ENCODE measurements at regions not wholly inside any gene's neighbourhood (a gene's known extent, or its start where the extent isn't known, plus 50 kb on each side); places are given as distances from the start of the nearest gene placed in this dataset.

DNA sequence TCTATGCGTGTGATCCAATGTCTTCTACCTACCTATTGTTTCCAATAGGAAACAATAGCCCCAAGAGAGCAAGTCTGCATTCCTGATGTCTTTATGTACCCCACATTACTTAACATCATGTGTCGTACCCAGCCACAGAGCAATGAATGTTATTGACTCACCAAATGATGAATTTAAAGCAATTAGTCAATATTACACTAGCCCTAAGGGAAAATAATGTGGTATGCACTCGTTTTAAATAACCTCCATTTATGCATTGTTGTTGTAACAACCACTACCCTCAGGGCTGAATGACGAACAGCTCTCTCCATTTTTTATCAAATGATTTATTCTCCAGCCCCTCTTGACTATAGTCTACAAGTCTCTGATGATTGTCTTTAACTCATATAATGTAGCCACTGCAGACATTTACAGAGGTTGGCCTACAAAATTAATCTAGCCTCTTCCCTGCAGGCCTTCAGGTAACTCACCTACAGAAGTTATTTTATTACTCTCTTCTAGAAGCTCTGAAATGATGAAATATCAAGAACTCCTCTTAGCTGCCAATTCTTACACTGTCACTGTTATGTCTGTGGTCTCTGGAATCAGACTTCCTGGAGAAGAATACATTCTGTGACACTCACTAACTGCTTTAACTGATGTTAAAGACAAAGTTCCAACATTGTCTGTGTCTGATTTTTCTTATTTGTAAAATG lies 601.7 kb upstream of the GRIA3 start:
- no peak for TF ChIP-seq BRD9 (IDR thresholded peaks at IDR 0.05; ENCODE audit: low read depth, partially characterized antibody)
- TF ChIP-seq, protein P1, sequence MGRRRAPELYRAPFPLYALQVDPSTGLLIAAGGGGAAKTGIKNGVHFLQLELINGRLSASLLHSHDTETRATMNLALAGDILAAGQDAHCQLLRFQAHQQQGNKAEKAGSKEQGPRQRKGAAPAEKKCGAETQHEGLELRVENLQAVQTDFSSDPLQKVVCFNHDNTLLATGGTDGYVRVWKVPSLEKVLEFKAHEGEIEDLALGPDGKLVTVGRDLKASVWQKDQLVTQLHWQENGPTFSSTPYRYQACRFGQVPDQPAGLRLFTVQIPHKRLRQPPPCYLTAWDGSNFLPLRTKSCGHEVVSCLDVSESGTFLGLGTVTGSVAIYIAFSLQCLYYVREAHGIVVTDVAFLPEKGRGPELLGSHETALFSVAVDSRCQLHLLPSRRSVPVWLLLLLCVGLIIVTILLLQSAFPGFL (CRISPR knock-in tag; IDR thresholded peaks at IDR 0.05), result no peak
- TF ChIP-seq MIER1 (IDR thresholded peaks at IDR 0.05; ENCODE audit: low read depth), result no peak
- TF ChIP-seq NR2C2 (CRISPR knock-in tag; IDR thresholded peaks at IDR 0.05), result no peak
- no peak for TF ChIP-seq NR2C2 (tag; IDR thresholded peaks at IDR 0.05)
- TF ChIP-seq, protein P2, sequence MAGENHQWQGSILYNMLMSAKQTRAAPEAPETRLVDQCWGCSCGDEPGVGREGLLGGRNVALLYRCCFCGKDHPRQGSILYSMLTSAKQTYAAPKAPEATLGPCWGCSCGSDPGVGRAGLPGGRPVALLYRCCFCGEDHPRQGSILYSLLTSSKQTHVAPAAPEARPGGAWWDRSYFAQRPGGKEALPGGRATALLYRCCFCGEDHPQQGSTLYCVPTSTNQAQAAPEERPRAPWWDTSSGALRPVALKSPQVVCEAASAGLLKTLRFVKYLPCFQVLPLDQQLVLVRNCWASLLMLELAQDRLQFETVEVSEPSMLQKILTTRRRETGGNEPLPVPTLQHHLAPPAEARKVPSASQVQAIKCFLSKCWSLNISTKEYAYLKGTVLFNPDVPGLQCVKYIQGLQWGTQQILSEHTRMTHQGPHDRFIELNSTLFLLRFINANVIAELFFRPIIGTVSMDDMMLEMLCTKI (IDR thresholded peaks at IDR 0.05; ENCODE audit: partially characterized antibody), result no peak
- no peak for TF ChIP-seq CEBPG (CRISPR knock-in tag; IDR thresholded peaks at IDR 0.05)
- no peak for TF ChIP-seq CEBPG (tag; conservative IDR thresholded peaks at IDR 0.05 in 1 of 2, IDR thresholded peaks at IDR 0.05 in 1 of 2)
- no peak for TF ChIP-seq ZC3H11A (IDR thresholded peaks at IDR 0.05; ENCODE audit: low read depth, low read length)
- no peak for TF ChIP-seq HNRNPLL (IDR thresholded peaks at IDR 0.05; ENCODE audit: low read depth, low read length, poor library complexity, severe bottlenecking)
- no peak for TF ChIP-seq ZNF583 (CRISPR knock-in tag; IDR thresholded peaks at IDR 0.05)
- no peak for TF ChIP-seq ZNF507 (tag; conservative IDR thresholded peaks at IDR 0.05)
- no peak for TF ChIP-seq SMARCA5 (IDR thresholded peaks at IDR 0.05)
- 2% methylated on average over 4 of the region's 4 CpGs for WGBS (ENCODE audit: insufficient coverage, low coverage, missing lambda C conversion rate)
- no peak for FAIRE-seq

More for the DNA sequence above, 601.7 kb upstream of the GRIA3 start:
- Histone ChIP-seq H3K27ac (ENCODE audit: extremely low read depth, low read depth, low read length) (no peak overlapping the region), H3K4me1 (replicated peaks in 1 of 2; ENCODE audit: control insufficient read depth in 2 of 2, insufficient read depth in 2 of 2, low read length in 2 of 2) (no peaks in the 10 kb centered on the region), H3K79me2 (ENCODE audit: control insufficient read depth, insufficient read depth, low read length) (no peaks in the 10 kb centered on the region), H3K9me3 (replicated peaks; ENCODE audit: control insufficient read depth, insufficient read depth, low read depth, low read length) (no peaks in the 10 kb centered on the region), H4K20me1 (replicated peaks; ENCODE audit: control insufficient read depth, insufficient read depth, low read length) (no peaks in the 10 kb centered on the region), H3K4me3 (no peak overlapping the region), H2AFZ (ENCODE audit: low read depth, low read length) (no peak overlapping the region), H3K9ac (ENCODE audit: insufficient read depth in 1 of 2, low read depth in 2 of 2, low read length in 2 of 2) (no peak overlapping the region), H3K9me1 (ENCODE audit: control insufficient read depth, insufficient read depth, low read length) (no peaks in the 10 kb centered on the region), H3K27me3 (ENCODE audit: control insufficient read depth in 2 of 2, insufficient read depth in 2 of 2, low read length in 2 of 2) (no peaks in the 10 kb centered on the region), H3K36me3 (ENCODE audit: control insufficient read depth, insufficient read depth, low read length) (no peaks in the 10 kb centered on the region), H3K4me2 (ENCODE audit: insufficient read depth, low read length) (no peak overlapping the region)
- no peak for DNase-seq (ENCODE audit: extremely low read depth in 1 of 4, low spot score in 3 of 4)
- CTCF ChIA-PET (ENCODE audit: low intra/inter-chr PET ratio), result no interaction called here
- intact Hi-C loops (cut with micrococcal nuclease), result no loop called here
- POLR2A ChIA-PET, result no interaction called here
- in situ Hi-C loops (cut with MboI), result no loop called here
- no peak for ATAC-seq
- BruUV-seq (replicated peaks), result no TSS peak

Data from K562 (cell line).